ENCODE measurements at regions not wholly inside any gene's neighbourhood (a gene's known extent, or its start where the extent isn't known, plus 50 kb on each side); places are given as distances from the start of the nearest gene placed in this dataset.

DNA sequence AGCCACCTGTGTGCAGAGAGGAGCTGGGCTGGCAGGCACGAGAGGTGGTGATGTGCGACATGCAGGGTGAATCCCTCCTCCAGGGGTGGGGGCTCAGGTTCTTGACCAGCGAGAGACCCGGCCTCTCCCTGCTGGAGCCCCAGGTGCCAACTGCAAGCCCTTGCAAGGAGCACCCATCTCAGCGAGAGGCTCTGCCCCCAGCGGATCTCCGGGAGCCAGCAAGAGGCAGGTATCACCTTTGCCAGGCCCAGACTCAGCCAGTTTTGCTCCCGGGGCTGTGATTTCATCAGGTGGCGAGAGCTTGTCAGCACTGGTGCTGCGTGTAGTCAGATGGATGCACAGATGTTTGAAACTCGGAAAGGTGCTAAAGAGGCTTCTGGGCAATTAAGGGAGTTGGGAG, 87.7 kb downstream of the TFAP2C start:
- no peaks in the 10 kb centered on the region for H3K27me3 ChIP-seq
- TF ChIP-seq, protein P1, sequence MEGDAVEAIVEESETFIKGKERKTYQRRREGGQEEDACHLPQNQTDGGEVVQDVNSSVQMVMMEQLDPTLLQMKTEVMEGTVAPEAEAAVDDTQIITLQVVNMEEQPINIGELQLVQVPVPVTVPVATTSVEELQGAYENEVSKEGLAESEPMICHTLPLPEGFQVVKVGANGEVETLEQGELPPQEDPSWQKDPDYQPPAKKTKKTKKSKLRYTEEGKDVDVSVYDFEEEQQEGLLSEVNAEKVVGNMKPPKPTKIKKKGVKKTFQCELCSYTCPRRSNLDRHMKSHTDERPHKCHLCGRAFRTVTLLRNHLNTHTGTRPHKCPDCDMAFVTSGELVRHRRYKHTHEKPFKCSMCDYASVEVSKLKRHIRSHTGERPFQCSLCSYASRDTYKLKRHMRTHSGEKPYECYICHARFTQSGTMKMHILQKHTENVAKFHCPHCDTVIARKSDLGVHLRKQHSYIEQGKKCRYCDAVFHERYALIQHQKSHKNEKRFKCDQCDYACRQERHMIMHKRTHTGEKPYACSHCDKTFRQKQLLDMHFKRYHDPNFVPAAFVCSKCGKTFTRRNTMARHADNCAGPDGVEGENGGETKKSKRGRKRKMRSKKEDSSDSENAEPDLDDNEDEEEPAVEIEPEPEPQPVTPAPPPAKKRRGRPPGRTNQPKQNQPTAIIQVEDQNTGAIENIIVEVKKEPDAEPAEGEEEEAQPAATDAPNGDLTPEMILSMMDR (IDR thresholded peaks at IDR 0.05) = no peak
- no peak overlapping the region for H3K27ac ChIP-seq
- H3K9me3 ChIP-seq = no peaks in the 10 kb centered on the region
- no peaks in the 10 kb centered on the region for H3K4me1 ChIP-seq
- H3K4me3 ChIP-seq = no peak overlapping the region
- intact Hi-C loops (cut with DNase I) = no loop called here
- ATAC-seq (no peak), DNase-seq (no peak)
- H3K36me3 ChIP-seq = no peaks in the 10 kb centered on the region

DNA sequence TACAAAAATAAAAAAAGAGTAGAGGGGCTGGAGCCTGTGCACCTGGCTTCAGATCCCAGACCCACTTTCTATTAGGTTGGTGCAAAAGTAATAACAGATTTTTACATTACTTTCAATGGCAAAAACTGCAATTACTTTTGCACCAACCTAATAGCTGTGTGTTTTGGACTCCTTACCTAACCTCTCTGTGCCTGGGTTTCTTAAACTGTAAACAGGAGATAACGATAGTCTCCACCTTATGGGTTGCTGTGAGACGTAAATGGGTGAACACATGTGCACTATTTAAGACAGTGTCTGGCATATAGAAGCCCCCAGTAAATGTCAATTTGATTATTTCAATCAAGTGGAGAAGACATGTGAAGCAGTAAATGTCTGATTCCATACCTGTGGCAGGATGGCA, 89.7 kb downstream of the TFAP2C start:
- no peak for ATAC-seq

DNA sequence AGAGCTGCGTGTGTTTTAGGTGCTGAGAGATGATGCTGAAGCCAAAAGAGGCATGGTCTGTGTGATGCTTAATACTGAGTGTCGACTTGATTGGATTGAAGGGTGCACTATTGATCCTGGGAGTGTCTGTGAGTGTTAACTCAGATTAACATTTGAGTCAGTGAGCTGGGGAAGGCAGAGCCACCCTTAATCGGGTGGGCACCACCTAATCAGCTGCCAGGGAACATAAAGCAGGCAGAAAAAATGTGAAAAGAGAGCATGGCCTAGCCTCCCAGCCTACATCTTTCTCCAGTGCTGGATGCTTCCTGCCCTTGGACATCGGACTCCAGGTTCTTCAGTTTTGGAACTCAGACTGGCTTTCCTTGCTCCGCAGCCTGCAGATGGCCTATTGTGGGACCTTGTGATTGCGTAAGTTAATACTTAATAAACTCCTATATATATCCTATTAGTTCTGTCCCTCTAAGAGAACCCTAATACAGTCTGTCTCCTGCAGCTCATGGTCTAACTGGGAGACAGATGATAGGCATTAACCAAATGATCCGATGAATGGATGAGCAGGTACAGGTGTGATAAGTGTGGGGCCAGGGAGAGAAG, 91.6 kb downstream of the TFAP2C start:
- TF ChIP-seq, protein P1 (IDR thresholded peaks at IDR 0.05) = no peak
- no peaks in the 10 kb centered on the region for H3K9me3 ChIP-seq
- ATAC-seq (no peak), DNase-seq (no peak)
- intact Hi-C loops (cut with DNase I) = no loop called here
- no peak overlapping the region for H3K4me3 ChIP-seq
- H3K4me1 ChIP-seq = no peaks in the 10 kb centered on the region
- H3K27me3 ChIP-seq = no peaks in the 10 kb centered on the region
- H3K36me3 ChIP-seq = no peaks in the 10 kb centered on the region
- no peak overlapping the region for H3K27ac ChIP-seq

More for the DNA sequence above, 89.7 kb downstream of the TFAP2C start:
- DNase-seq = no peak
- no peak overlapping the region for H3K27ac ChIP-seq
- intact Hi-C loops (cut with DNase I) = no loop called here
- no peaks in the 10 kb centered on the region for H3K4me1 ChIP-seq
- no peak overlapping the region for H3K4me3 ChIP-seq
- no peaks in the 10 kb centered on the region for H3K27me3 ChIP-seq
- H3K36me3 ChIP-seq = no peaks in the 10 kb centered on the region
- TF ChIP-seq, protein P1 (IDR thresholded peaks at IDR 0.05) = no peak
- no peaks in the 10 kb centered on the region for H3K9me3 ChIP-seq

DNA sequence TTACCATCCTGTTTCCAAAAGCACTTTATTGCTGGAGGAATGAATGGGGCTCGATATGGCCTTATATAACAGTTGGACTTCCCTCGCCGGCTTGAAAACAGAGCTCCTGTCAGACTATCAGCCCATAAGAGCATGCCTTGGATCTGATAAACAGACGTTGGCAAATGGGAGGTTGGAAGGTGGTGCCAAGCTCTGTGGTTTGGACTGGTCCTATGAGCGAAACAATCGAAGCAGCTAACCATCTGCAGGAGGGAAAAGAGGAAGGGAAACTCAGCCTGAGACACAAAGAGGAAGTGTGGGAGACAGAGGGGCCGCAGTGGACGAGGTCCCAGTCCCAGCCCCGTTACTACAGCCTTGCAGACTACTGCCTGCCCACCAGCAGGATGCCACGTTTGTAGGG, 92.9 kb downstream of the TFAP2C start:
- DNase-seq (no peak), ATAC-seq (peak; percentile 83)
- peaks cover 4% of the 10 kb centered on the region for H3K27me3 ChIP-seq
- H3K36me3 ChIP-seq = no peaks in the 10 kb centered on the region
- TF ChIP-seq, protein P1 (IDR thresholded peaks at IDR 0.05) = no peak
- H3K4me3 ChIP-seq = no peak overlapping the region
- H3K27ac ChIP-seq = no peak overlapping the region
- intact Hi-C loops (cut with DNase I) = no loop called here
- H3K4me1 ChIP-seq = no peaks in the 10 kb centered on the region
- H3K9me3 ChIP-seq = no peaks in the 10 kb centered on the region

DNA sequence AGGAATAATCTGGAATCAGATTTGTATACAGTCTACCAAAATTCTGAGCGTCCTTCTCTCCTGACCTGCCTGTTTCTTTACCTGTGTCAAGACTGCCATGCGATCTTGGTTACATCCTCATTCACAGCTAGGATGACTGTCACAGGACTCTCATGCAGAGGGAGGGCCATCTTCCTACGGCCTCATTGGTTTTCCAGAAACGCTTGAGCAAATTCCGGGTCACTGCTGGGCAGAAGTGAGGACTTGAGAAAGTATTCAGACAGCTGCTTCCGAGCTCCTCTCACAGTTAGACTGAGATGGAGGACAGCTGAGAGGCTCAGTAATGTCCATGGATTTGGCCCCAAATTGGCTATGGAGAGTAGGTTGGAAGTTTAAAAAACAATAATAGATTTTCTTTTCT, 94.2 kb downstream of the TFAP2C start:
- H3K4me1 ChIP-seq = no peaks in the 10 kb centered on the region
- TF ChIP-seq, protein P1 (IDR thresholded peaks at IDR 0.05) = no peak
- H3K4me3 ChIP-seq = no peak overlapping the region
- ATAC-seq (no peak), DNase-seq (no peak)
- intact Hi-C loops (cut with DNase I) = no loop called here
- H3K36me3 ChIP-seq = no peaks in the 10 kb centered on the region
- no peak overlapping the region for H3K27ac ChIP-seq
- H3K27me3 ChIP-seq = peaks cover 4% of the 10 kb centered on the region
- H3K9me3 ChIP-seq = no peaks in the 10 kb centered on the region

DNA sequence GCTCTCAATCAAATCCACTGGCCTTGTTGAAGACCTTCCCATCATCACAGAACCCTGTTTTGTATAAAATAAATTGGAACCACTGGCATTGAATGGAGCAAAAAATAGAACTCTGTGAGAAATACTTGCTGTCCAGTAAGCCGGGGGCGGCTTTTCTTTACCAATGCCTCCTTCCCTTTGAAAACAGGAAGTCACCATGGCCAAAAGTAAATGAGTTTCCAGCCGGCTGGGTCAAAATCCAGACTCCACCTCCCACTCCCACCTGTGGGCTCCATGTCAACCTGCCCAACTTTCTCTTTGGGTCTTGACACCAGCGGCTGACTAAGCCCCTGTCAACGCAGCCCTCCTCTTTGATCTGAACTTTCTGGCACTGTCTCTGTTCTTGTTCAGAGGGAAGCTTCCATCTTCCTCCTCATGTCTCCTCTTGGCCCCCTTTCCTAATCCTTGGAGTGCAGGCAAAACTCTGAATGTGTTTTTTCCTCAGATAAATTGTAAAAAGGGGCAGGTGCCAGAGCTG, 95.2 kb downstream of the TFAP2C start:
- intact Hi-C loops (cut with DNase I) = no loop called here
- H3K36me3 ChIP-seq = no peaks in the 10 kb centered on the region
- H3K27me3 ChIP-seq = peaks cover 4% of the 10 kb centered on the region
- ATAC-seq (no peak), DNase-seq (no peak)
- TF ChIP-seq, protein P1 (IDR thresholded peaks at IDR 0.05) = no peak
- H3K4me1 ChIP-seq = no peaks in the 10 kb centered on the region
- H3K9me3 ChIP-seq = no peaks in the 10 kb centered on the region
- no peak overlapping the region for H3K27ac ChIP-seq
- H3K4me3 ChIP-seq = no peak overlapping the region

All from upper lobe of right lung (tissue), 1 donor.